NCI-H2227 (cell line): ENCODE measurements at regions not wholly inside any gene's neighbourhood (a gene's known extent, or its start where the extent isn't known, plus 50 kb on each side); places are given as distances from the start of the nearest gene placed in this dataset.
A peak's percentile ranks its signal among the peaks of the same experiment; 100 is the strongest.

Source experiments
- DNase-seq: peaks from one replicate; lab custom pipeline; 2025; ENCODE audit not compliant: unreplicated experiment; lab: John Stamatoyannopoulos, UW

DNA sequence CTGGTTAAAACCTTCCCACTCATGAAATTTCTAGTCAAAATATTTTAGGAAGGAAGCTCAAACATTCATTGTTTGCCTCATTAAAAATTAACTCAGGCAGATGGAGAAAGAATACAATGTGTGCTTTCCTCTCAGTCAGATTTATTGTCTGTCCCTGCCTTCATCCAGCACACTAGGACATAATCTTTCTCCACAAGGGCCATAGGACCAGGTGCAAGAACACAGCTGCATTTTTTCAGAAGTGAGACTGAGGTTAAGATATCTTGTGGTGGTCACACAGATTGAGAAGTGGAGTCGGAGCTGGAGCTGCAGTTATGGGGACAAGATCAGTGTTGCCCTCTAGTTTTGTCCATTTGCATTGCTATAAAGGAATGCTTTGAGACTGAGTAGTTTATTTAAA lies 666.3 kb downstream of the CCSER2 start:
- DNase-seq, result no peak

DNA sequence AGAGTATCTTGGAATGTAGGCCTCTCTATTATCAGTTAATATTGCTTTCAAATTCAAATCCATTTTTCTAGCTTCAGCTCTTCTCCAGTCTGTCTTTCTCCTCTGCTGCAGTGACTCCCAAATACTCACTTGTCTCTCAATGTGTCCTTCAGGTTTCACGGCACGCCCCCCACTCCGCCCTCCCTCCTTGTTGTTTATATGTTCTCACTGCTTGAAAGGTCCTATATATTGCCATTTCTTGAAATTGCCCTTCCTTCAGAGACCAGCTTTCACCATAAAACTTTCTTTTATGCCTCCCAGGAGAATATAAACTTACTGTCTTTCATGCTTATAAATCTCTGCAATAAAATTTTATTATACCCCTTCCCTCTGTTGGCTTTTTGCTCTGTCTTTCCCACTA lies 668.2 kb downstream of the CCSER2 start:
- no peak for DNase-seq

DNA sequence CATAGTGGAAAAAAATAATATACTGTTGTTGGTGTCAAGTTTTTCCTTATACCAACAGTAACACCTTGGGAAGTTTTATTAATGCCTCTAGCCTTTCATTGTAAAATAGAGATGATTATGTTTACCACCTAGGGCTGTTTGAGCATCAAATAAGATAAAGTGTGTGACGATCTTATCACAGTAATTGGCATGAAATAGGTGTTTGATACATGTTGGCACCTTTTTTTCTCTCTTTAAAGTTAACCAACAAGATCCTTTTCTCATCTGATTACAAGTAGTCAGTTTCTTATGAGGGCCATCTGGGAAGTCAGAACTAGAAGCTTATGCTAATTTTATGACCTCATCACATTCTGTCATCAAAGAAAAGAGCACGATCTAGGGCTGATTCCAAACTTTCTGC lies 669.5 kb downstream of the CCSER2 start:
- DNase-seq, result no peak

- DNase-seq, result no peak
Measured at GRCh38 chr10:84999929-85000328, 671.5 kb downstream of the CCSER2 start.

- no peak for DNase-seq
Measured at GRCh38 chr10:85003083-85003482, 674.7 kb downstream of the CCSER2 start.

GRCh38 chr10:85008488-85009184 lies 680.2 kb downstream of the CCSER2 start:
- peak; percentile 80 for DNase-seq

GRCh38 chr10:85012305-85012704 lies 683.9 kb downstream of the CCSER2 start:
- DNase-seq, result peak; percentile 56

DNA sequence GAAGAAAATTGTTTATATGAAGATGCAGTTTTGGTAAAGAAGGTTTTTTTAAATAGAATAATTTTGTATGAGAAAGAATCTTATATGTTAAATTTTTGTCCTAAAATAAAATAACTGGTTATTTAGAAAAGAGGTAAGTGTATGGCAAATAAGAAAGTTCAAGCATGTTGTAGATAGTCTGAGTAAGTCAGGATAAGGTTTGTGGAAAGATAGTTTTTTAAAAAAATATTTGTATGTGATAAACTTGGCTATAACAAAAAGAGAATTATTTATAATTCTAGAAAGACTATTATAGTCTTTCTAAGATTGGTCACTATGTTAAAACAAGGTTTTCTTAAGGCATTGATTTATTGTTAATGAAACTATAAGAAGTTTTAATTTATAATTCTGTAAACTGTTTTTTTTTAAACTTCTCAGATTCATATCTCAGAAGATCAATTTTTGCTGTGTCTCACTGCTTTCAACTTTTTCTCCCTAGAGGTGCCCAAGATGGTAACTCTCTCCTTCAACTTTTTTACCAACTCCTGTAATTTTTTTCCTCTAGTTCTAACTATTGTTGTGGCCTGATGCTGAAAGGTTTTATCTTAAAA lies 698.6 kb downstream of the CCSER2 start:
- DNase-seq, result no peak

GRCh38 chr10:85032981-85033380 lies 704.6 kb downstream of the CCSER2 start:
- no peak for DNase-seq

DNA sequence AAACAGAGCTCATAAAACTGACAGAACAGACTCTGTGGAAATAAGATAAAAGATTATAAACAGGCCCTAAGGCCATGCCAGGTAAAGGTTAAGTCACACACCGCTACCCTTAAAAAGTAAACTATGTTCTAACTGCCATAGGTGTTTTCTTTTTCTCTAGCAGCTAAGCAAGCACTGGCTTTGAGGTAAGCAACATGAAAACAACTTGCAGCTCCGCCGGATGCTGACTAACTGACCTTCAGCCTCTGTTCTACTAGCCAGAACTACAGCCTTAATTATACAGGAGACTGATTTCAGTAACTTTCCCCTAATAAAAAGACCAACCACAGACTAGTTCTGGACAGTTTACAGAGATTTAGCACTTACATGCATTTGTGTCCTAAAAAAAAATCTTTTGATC lies 708.3 kb downstream of the CCSER2 start:
- DNase-seq, result no peak

- DNase-seq, result no peak
Measured at GRCh38 chr10:85039311-85039710, 710.9 kb downstream of the CCSER2 start.

GRCh38 chr10:85043207-85043606 lies 714.8 kb downstream of the CCSER2 start:
- peak; percentile 7 for DNase-seq

GRCh38 chr10:85045046-85045445 lies 716.7 kb downstream of the CCSER2 start:
- no peak for DNase-seq

GRCh38 chr10:85047170-85047834 lies 718.9 kb downstream of the CCSER2 start:
- no peak for DNase-seq

DNA sequence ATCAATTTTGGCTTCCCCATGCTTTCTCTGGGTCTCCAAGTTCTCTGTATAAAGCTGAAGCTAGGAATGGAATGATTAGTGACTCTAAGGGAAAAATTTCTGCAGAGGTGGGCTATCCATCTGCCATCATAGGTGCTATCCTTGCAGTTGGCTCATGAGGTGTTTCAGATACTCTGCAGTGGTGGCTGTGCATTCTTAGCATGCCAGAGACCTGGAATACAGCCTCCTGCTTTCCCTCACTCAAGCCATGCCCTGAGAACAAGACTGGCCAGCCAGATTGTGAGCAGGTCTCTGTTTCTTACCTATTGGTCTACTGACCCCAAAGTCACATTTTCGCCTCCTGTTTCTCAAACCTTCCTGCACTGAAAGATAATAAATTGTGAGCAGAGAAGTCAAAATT lies 719.6 kb downstream of the CCSER2 start:
- no peak for DNase-seq

DNA sequence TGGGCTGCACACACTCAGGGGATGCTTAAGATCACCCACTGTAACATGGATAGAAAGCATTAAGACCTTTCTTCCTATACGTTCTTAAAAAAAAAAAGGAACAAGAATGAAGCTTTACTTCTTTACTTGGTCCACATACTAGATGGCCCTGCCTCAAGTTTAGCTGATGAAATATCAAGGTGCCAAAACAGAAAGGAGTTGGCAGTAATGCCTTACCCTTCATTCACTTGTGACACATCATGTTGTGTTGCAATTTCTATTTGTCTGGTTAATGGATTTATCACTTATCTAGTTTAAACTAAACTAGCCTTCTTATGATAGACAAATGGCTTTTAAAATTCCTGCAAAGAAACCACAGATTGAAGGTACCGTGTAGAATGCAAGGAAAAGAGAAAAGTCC lies 720.3 kb downstream of the CCSER2 start:
- no peak for DNase-seq

DNA sequence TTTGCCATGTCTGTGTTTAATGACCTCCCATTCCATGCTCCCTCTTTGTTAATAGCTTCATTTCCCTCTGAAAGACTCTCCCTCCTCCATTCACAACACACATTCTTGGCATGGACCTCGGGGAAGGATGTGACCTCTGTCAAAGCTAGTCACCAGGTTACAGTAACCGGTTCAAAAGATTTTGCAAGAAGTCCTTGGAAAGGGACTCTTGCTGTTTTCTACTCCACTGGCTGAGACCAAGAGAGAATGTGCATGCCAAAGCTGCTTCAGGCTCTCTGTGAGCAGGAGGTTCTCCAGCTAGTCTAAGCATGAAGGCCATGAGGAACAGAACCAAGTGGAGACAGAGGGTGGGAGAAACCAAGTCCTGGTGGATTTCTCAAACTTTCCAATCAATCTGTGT lies 732.6 kb downstream of the CCSER2 start:
- DNase-seq, result no peak

DNA sequence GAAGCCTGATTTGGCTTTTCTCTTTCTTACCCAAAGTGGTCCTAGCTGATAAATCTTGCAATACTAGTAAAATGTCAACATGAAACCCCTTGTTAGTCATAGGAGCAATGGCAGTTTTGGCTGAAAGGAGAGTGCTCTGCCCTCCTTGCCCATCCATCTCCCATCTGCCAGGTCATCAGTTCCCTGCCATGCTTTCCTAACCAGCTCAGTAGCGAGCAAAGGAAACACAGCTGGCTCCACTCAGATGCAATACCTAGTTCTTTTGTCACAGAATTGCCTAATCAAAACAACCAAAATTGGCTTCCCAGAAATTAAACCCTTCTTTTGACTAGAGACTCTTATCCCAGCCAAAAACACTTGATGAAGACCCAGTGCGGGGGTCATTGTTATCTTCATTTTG lies 733.0 kb downstream of the CCSER2 start:
- DNase-seq, result no peak

- DNase-seq, result no peak
Measured at GRCh38 chr10:85067955-85068354, 739.6 kb downstream of the CCSER2 start.

DNA sequence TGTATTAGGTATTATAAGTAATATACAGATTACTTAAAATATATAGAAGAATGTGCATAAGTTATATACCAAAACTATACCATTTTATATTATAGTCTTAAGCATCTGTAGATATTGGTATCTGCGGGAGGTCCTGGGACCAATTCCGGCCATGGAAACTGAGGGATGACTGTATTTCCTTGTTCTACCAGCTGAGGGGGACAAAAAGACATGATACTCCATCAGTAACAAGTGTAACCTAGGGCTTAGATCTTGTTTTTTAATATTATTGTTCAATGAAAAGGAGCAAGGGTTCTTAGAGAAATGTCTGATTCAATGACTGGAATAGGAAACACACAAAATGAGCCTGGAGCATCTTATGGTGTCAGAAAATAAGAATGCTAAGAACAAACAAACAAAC lies 752.5 kb downstream of the CCSER2 start:
- no peak for DNase-seq

GRCh38 chr10:85098835-85099521 lies 770.6 kb downstream of the CCSER2 start:
- no peak for DNase-seq

GRCh38 chr10:85100495-85100894 lies 772.1 kb downstream of the CCSER2 start:
- no peak for DNase-seq
